IPS-11a (cell line): ENCODE measurements at regions not wholly inside any gene's neighbourhood (a gene's known extent, or its start where the extent isn't known, plus 50 kb on each side); places are given as distances from the start of the nearest gene placed in this dataset.
"Not testable (repeated sequence)": the region's sequence is repeated elsewhere in the genome, so short reads cannot be mapped to it uniquely, and the experiment has no call there.

ENCODE experiments used
- H3K4me3 ChIP-seq: one replicate; pipeline ENCODE4 v1.5.1; 2013; ENCODE audit warnings: low read depth, low read length, control low read depth

DNA sequence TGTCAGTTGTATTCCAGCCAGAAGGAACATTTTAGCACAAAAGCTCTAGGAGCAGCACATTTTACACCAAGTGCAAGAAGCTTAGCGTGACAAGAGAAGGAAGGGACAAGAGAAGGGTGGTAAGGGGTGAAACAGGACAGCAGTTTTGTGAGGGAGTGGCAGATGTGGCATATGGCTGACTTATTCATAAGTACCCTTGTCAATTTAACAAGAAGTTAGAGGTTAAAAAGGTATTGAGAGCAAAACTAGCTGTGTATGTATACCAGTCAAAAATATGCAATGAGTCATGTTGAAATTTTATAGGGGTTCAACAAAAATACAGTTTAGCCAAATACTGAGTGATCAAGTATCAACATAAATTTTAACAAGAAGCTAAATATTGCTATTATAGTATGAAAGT, 561.5 kb upstream of the POT1 start:
- no peak overlapping the region for H3K4me3 ChIP-seq

DNA sequence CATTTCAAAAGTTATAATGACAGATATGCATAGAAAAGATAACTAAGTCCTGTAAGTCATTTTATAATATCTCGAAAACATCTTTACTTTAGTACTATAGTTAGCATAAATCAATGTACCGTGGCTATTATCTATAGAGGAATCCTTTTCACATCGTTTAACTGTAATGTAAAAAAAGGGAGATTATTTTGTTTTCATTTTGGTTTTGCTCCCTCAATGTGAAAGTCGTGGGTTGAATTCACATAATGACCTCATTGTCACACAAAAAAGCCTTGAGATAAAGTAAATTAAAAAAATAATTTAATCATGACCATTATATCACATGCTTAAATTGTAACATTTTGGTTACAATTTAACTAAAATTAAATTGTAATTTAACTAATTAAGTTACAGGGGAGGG, 560.5 kb upstream of the POT1 start:
- H3K4me3 ChIP-seq = no peak overlapping the region

- no peak overlapping the region for H3K4me3 ChIP-seq
Observed at GRCh38 chr7:125485223-125485622, 555.6 kb upstream of the POT1 start.

GRCh38 chr7:125484755-125485154, 555.1 kb upstream of the POT1 start:
- no peak overlapping the region for H3K4me3 ChIP-seq

DNA sequence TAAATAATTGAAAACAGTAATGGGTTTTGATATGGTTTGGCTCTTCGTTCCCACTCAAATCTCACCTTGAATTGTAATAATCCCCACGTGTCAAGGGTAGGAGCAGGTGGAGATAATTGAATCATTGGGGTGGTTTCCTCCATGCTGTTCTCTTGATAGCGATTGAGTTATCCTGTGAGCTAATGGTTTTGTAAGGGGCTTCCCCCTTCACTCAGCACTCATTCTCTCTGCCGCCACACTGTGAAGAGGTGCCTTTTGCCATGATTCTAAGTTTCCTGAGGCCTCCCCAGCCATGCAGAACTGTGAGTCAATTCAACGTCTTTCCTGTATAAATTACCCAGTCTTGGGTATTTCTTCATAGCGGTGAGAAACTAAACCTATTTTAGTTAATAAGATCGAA, 551.7 kb upstream of the POT1 start:
- H3K4me3 ChIP-seq = no peak overlapping the region

DNA sequence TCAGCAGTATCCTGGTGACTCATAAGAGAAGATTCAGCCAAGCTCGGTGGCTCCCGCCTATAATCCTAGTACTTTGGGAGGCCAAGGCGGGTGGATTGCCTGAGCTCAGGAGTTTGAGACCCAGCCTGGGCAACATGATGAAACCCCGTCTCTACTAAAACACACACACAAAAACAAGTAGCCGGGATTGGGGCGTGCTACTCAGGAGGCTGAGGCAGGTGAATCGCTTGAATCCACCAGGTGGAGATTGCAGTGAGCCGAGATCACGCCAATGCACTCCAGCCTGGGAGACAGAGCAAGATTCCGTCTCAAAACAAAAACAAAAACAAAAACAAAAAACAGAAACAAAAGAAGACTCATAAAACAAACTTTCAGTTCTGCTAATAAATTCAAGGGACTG, 551.1 kb upstream of the POT1 start:
- H3K4me3 ChIP-seq = no peak overlapping the region

DNA sequence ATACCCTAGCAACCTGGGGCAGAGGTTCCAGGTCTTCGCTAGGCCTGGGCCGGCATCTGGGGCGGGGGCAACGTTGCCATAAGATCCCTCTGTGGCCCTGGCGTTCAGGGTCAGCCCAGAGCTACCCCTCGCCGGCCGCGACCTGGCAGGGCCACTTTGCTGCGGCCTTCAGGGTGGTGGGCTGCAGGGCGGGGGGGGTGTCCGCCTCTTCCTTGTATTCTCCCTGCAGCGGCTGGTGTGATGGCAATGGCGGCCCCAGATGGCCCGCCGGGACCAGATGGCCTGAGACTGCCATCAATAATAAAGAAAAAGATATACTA, 539.2 kb upstream of the POT1 start:
- H3K4me3 ChIP-seq = no peak overlapping the region

- H3K4me3 ChIP-seq = no peak overlapping the region
Observed at GRCh38 chr7:125467996-125468854, 538.6 kb upstream of the POT1 start.

DNA sequence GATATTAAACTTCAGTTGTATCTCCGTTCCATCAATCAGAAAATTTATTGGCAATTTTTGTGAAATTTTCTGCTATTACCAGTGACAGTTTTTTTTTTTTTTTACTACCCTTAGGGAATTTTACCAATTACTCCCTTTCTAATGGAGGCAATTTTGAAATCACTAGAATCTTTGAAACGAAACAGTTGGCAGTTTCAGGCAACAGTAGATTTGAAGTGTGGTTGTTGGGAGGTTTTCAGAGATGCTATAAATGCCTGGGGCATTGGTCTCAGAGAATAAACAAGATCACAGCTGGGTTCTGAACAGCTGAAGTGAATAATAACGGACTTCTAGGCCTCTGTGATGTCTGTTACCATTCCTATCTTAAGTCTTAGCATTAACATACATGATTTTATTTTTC, 535.9 kb upstream of the POT1 start:
- no peak overlapping the region for H3K4me3 ChIP-seq

- H3K4me3 ChIP-seq = no peak overlapping the region
Observed at GRCh38 chr7:125462615-125463014, 533.0 kb upstream of the POT1 start.

- H3K4me3 ChIP-seq = no peak overlapping the region
Observed at GRCh38 chr7:125459038-125459437, 529.4 kb upstream of the POT1 start.

DNA sequence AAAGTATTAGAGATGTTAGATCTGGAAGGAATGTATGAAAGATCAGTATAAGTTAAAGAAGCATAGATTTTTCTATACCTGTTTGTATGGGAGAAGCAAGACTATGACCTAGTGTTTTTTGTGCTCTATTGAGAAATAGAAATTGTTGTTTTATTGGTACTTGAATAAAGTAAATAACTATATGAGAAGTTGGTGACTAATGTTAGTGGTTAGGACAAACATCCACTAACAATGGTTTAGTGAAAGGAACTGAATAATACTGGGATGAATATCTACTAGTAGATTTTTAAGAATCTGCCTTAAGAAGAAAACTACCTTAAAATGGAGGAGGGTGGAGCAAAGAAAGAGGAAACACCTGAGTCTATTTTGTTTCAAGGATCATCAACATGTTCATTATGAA, 521.1 kb upstream of the POT1 start:
- H3K4me3 ChIP-seq = no peak overlapping the region

- no peak overlapping the region for H3K4me3 ChIP-seq
Observed at GRCh38 chr7:125445836-125446235, 516.2 kb upstream of the POT1 start.

GRCh38 chr7:125444864-125445263, 515.2 kb upstream of the POT1 start:
- no peak overlapping the region for H3K4me3 ChIP-seq

- no peak overlapping the region for H3K4me3 ChIP-seq
Observed at GRCh38 chr7:125436220-125436619, 506.6 kb upstream of the POT1 start.

GRCh38 chr7:125431349-125431748, 501.7 kb upstream of the POT1 start:
- H3K4me3 ChIP-seq = no peak overlapping the region

GRCh38 chr7:125430013-125430412, 500.4 kb upstream of the POT1 start:
- H3K4me3 ChIP-seq = no peak overlapping the region

GRCh38 chr7:125427676-125428075, 498.1 kb upstream of the POT1 start:
- H3K4me3 ChIP-seq = no peak overlapping the region

DNA sequence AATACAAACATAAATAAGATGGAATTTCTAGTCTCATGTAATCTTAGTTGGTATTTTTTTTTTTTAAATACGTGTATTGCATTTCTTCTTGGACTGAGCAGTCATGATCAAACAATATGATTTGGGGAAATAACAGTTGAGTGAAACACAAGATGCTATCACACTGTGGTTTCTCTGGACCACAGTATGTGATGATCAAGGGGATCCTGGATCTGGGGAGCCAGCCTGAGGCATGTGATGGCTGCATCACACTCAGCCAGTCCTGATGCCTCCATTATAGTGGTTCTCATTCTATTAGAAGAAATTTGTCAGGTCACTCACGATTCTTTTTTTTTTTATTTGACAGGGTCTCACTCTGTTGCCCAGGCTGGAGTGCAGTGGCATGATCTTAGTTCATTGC, 495.9 kb upstream of the POT1 start:
- no peak overlapping the region for H3K4me3 ChIP-seq

GRCh38 chr7:125424721-125425120, 495.1 kb upstream of the POT1 start:
- no peak overlapping the region for H3K4me3 ChIP-seq

GRCh38 chr7:125423458-125424155, 494.0 kb upstream of the POT1 start:
- no peak overlapping the region for H3K4me3 ChIP-seq

DNA sequence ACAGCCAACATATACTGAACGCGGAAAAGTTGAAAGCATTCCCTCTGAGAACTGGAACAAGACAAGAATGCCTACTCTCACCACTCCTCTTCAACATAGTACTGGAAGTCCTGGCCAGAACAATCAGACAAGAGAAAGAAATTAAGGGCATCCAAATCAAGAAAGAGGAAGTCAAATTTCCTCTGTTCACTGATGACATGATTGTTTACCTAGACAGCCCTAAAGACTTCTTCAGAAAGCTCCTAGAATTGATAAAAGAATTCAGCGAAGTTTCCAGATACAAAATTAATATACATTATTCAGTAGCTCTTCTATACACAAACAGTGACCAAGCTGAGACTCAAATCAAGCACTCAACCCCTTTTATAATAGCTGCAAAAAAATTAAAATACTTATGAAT, 491.8 kb upstream of the POT1 start:
- not testable (repeated sequence) for H3K4me3 ChIP-seq
